GM12878 (cell line): ENCODE measurements at regions not wholly inside any gene's neighbourhood (a gene's known extent, or its start where the extent isn't known, plus 50 kb on each side); places are given as distances from the start of the nearest gene placed in this dataset.

Experiments
- ATAC-seq: fragments of 200-7000 bp; cut with Tn5 transposase; 3 replicates; pipeline ENCODE4 v1.9.1; 2020; ENCODE audit warnings: mild to moderate bottlenecking, moderate library complexity
- BruUV-seq: library from RNA; stranded (reverse); fragments of 400-500 nt; replicated peaks from 2 replicates; lab custom pipeline; 2021; lab: Mats Ljungman, UMichigan
- CTCF ChIA-PET: fragments of 300-600 bp; sonication (Branson Sonifier 250); formaldehyde crosslinking; extraction: SDS; loops from one replicate; lab custom pipeline; 2021; ENCODE audit warnings: inconsistent platforms; lab: Yijun Ruan, JAX
- POLR2A ChIA-PET: fragments of 350-600 bp; formaldehyde crosslinking; extraction: SDS; loops from one replicate; lab custom pipeline; 2021; ENCODE audit warnings: inconsistent platforms; lab: Charles Lee
- RAD21 ChIA-PET: fragments of 300-600 bp; sonication (Branson Sonifier 250); formaldehyde crosslinking; loops from one replicate; lab custom pipeline; 2023; ENCODE audit warnings: antibody characterized with exemption; ENCODE audit not compliant: unreplicated experiment; lab: Charles Lee
- SMC1A ChIA-PET: fragments of 300-600 bp; sonication (Branson Sonifier 250); formaldehyde crosslinking; loops from one replicate; lab custom pipeline; 2023; ENCODE audit not compliant: unreplicated experiment, uncharacterized antibody; lab: Charles Lee
- DNase-seq: peaks from one replicate; pipeline ENCODE4 v3.0.0-alpha.2; 2011; ENCODE audit warnings: low read depth, low spot score
- FAIRE-seq: peaks from 3 replicates; lab custom pipeline; 2011; peaks lifted over from hg19 to GRCh38; lab: Jason Lieb, UNC
- H2AFZ ChIP-seq: 2 replicates; pipeline ENCODE4 v1.6.0; 2011; ENCODE audit warnings: low read depth, low read length, control low read depth; ENCODE audit not compliant: control insufficient read depth
- H3K27ac ChIP-seq: 2 replicates; pipeline ENCODE4 v1.5.1; 2011; ENCODE audit warnings: control low read depth; ENCODE audit not compliant: control insufficient read depth, insufficient read depth
- H3K27me3 ChIP-seq, 2 experiments: replicated peaks in 1 of 2; 2 replicates each; pipeline versions ENCODE4 v1.6.0 to v1.6.1; 2011; ENCODE audit warnings: low read length in 1 of 2; ENCODE audit not compliant: control insufficient read depth in 2 of 2, insufficient read depth in 2 of 2
- H3K36me3 ChIP-seq, 2 experiments: 2 replicates each; pipeline ENCODE4 v1.5.1; 2011; ENCODE audit warnings: low read length in 1 of 2; ENCODE audit not compliant: control insufficient read depth in 2 of 2, insufficient read depth in 2 of 2
- H3K4me1 ChIP-seq: 2 replicates; pipeline ENCODE4 v1.6.1; 2011; ENCODE audit warnings: mild to moderate bottlenecking, low read length, moderate library complexity, mixed read lengths; ENCODE audit not compliant: control insufficient read depth, insufficient read depth
- H3K4me2 ChIP-seq: 2 replicates; pipeline ENCODE4 v1.6.0; 2011; ENCODE audit warnings: control low read depth; ENCODE audit not compliant: control insufficient read depth, insufficient read depth
- H3K4me3 ChIP-seq: fragments of 200-600 bp; sonication (generic); 2 replicates; pipeline ENCODE4 v1.5.1; 2016
- H3K79me2 ChIP-seq: 2 replicates; pipeline ENCODE4 v1.6.0; 2011; ENCODE audit warnings: low read length; ENCODE audit not compliant: control insufficient read depth, insufficient read depth
- H3K9ac ChIP-seq: 2 replicates; pipeline ENCODE4 v1.8.0; 2011; ENCODE audit warnings: low read length, control low read depth, mixed read lengths; ENCODE audit not compliant: control insufficient read depth, insufficient read depth
- H3K9me3 ChIP-seq: replicated peaks from 3 replicates; pipeline ENCODE4 v1.5.1; 2011; ENCODE audit warnings: mild to moderate bottlenecking, low read length; ENCODE audit not compliant: control insufficient read depth, insufficient read depth
- H4K20me1 ChIP-seq: 2 replicates; pipeline ENCODE4 v1.6.0; 2011; ENCODE audit not compliant: control insufficient read depth, insufficient read depth
- BCL11A ChIP-seq: IDR thresholded peaks from 2 replicates; pipeline ENCODE4 v1.6.1; 2011; ENCODE audit warnings: low read depth, low read length
- CHD2 ChIP-seq: IDR thresholded peaks from 2 replicates; pipeline ENCODE4 v1.6.1; 2011; ENCODE audit warnings: low read depth, low read length, improper control_type of control experiment, borderline replicate concordance
- EP300 ChIP-seq, 2 experiments: fragments of 150-350 bp in 1 of 2; IDR thresholded peaks; 2 replicates each; pipeline ENCODE4 v1.6.1; 2011 to 2012; ENCODE audit warnings: low read depth in 2 of 2, low read length in 2 of 2, borderline replicate concordance in 1 of 2, improper control_type of control experiment in 1 of 2, inconsistent platforms in 1 of 2; ENCODE audit not compliant: control insufficient read depth in 1 of 2
- HDGF ChIP-seq: fragments of 450-650 bp; IDR thresholded peaks from 2 replicates; pipeline ENCODE4 v1.6.1; 2016; ENCODE audit warnings: antibody characterized with exemption
- NFXL1 ChIP-seq: fragments of 450-650 bp; IDR thresholded peaks from 2 replicates; pipeline ENCODE4 v1.6.1; 2017; ENCODE audit warnings: antibody characterized with exemption, mild to moderate bottlenecking, borderline replicate concordance
- PAX8 ChIP-seq: fragments of 450-650 bp; IDR thresholded peaks from 2 replicates; pipeline ENCODE4 v1.6.1; 2017; ENCODE audit warnings: mild to moderate bottlenecking, moderate library complexity
- RAD51 ChIP-seq: fragments of 450-650 bp; IDR thresholded peaks from 2 replicates; pipeline ENCODE4 v1.6.1; 2016; ENCODE audit warnings: moderate library complexity, mild to moderate bottlenecking, inconsistent platforms
- RCOR1 ChIP-seq: conservative IDR thresholded peaks from 2 replicates; pipeline ENCODE4 v1.6.1; 2012; ENCODE audit warnings: low read depth, low read length, improper control_type of control experiment
- SREBF1 ChIP-seq: IDR thresholded peaks from 2 replicates; pipeline ENCODE4 v1.6.1; 2012; ENCODE audit warnings: mild to moderate bottlenecking, low read length
- STAT3 ChIP-seq: IDR thresholded peaks from 2 replicates; pipeline ENCODE4 v1.6.1; 2011; ENCODE audit warnings: low read depth, low read length, improper control_type of control experiment
- ZBED1 ChIP-seq: IDR thresholded peaks from 2 replicates; pipeline ENCODE4 v1.6.1; 2016; ENCODE audit warnings: borderline replicate concordance
- ZNF622 ChIP-seq: fragments of 450-650 bp; IDR thresholded peaks from 2 replicates; pipeline ENCODE4 v1.6.1; 2017; ENCODE audit warnings: mild to moderate bottlenecking, inconsistent platforms
- WGBS: methylation state at CpG from one replicate; pipeline ENCODE4 v1.1.6; 2016; ENCODE audit warnings: low lambda C conversion rate; ENCODE audit not compliant: insufficient replicate concordance, insufficient coverage; ENCODE audit errors: missing lambda C conversion rate; 5-methylcytosine and 5-hydroxymethylcytosine counted together
- in situ Hi-C: fragments of 300-500 bp; cut with MboI; formaldehyde crosslinking; loops from 9 replicates; pipeline ENCODE4 v1.14.3; 2018; ENCODE audit warnings: mixed read lengths
- intact Hi-C: fragments of 100-400 bp; cut with micrococcal nuclease; formaldehyde crosslinking; loops from one replicate; pipeline ENCODE4 v1.14.2; 2022; ENCODE audit not compliant: unreplicated experiment
- TF ChIP-seq, protein P1 (sequence below): IDR thresholded peaks from 2 replicates; pipeline ENCODE4 v1.6.1; 2012; ENCODE audit warnings: mild to moderate bottlenecking, low read depth, low read length

DNA sequence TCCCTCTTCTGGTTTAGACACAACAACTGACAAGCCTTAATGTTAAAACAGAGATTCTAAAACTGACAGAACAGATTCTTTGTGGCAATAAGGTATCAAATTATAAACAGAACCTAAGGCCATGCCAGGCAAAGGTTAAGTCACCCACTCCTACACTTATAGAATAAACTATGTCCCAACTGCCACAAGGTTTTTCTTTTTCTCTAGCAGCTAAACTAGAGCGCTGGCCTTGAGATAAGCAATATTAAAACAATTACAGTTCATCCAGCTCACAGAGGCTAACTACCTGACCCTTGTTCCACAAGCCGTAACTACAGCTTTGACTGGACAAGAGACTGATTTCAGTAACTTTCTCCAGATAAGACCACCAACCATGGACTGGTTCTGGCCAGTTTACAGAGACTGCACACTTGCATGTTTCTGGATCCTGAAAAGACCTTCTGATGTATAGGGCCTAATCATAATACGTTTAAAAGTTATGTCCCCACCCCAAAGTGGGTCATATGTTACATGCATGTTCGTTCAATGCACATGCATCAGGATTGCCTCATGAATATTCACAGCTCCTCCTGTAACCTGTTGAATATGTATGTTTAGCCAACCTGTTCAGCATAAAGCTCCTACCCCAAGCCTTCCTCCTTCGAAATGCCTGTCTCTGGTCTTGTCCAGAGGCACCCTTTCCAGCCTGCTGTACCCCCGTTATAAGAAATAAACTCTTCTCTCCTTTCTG is 61.9 kb upstream of the VASH1 start:
- H3K36me3 ChIP-seq = no peaks in the 10 kb centered on the region
- no peak overlapping the region for H3K27ac ChIP-seq
- no peaks in the 10 kb centered on the region for H4K20me1 ChIP-seq
- FAIRE-seq (no peak), ATAC-seq (no peak), DNase-seq (no peak)
- no TSS peak for BruUV-seq
- in situ Hi-C loops (no loop called here), intact Hi-C loops (no loop called here)
- H3K4me2 ChIP-seq = no peak overlapping the region
- H3K4me3 ChIP-seq = no peak overlapping the region
- ChIA-PET RAD21 (no interaction called here), SMC1A (no interaction called here), CTCF (interaction anchor here (4.9 kb wide), 1 partner anchor 11 kb away, joined by 23 read pairs; no protein-coding TSS in a partner anchor), POLR2A (no interaction called here)
- no peaks in the 10 kb centered on the region for H3K79me2 ChIP-seq
- TF ChIP-seq ZNF622 (no peak), PAX8 (no peak)
- WGBS = 26% methylated on average over 6 of the region's 6 CpGs
- H3K27me3 ChIP-seq = no peaks in the 10 kb centered on the region
- H3K9ac ChIP-seq = no peak overlapping the region
- no peaks in the 10 kb centered on the region for H3K4me1 ChIP-seq
- no peak overlapping the region for H2AFZ ChIP-seq
- no peaks in the 10 kb centered on the region for H3K9me3 ChIP-seq

DNA sequence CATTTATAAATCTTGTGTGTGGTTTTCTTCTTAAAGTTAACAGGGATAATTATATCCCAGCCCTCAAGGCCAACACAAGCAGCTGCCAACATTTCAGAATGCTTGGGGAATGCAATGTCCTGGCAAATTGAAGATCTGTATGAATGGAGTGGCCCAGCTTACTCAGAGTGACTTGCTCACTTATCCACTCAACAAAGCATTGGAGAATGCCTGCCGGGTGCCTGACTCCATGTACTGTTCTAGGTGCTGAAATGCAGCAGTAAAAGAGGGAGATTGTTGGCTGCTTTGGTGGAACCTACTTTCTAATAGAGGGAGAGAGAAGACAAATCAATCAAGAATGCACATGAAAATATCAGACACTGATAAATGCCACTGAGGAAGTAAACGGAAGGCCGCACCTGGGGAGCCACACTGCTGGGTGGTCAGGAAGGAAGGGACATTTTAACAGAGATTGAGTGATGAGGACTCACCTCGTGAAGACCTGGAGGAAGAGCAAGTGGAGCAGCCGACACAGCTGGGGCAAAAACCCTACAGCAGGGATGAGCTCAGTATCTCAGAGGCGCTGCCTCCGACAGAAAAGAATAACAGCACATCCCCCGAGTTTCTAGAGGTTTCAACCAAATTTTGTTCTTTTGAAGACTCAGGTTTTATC is 61.2 kb upstream of the VASH1 start:
- in situ Hi-C loops (no loop called here), intact Hi-C loops (no loop called here)
- Histone ChIP-seq H4K20me1 (no peaks in the 10 kb centered on the region), H3K9me3 (no peaks in the 10 kb centered on the region), H3K9ac (no peak overlapping the region), H3K4me2 (no peak overlapping the region), H2AFZ (no peak overlapping the region), H3K27me3 (no peaks in the 10 kb centered on the region), H3K27ac (no peak overlapping the region), H3K4me1 (no peaks in the 10 kb centered on the region), H3K36me3 (no peaks in the 10 kb centered on the region), H3K79me2 (no peaks in the 10 kb centered on the region), H3K4me3 (no peak overlapping the region)
- FAIRE-seq (no peak), DNase-seq (no peak), ATAC-seq (no peak)
- CTCF ChIA-PET = interaction anchor here (4.9 kb wide), 1 partner anchor 10 kb away, joined by 23 read pairs; no protein-coding TSS in a partner anchor
- no TSS peak for BruUV-seq
- SMC1A ChIA-PET = no interaction called here
- 59% methylated on average over 8 of the region's 8 CpGs for WGBS
- RAD21 ChIA-PET = no interaction called here
- POLR2A ChIA-PET = no interaction called here
- no peak for TF ChIP-seq CHD2
- TF ChIP-seq HDGF = no peak
- TF ChIP-seq, protein P1, sequence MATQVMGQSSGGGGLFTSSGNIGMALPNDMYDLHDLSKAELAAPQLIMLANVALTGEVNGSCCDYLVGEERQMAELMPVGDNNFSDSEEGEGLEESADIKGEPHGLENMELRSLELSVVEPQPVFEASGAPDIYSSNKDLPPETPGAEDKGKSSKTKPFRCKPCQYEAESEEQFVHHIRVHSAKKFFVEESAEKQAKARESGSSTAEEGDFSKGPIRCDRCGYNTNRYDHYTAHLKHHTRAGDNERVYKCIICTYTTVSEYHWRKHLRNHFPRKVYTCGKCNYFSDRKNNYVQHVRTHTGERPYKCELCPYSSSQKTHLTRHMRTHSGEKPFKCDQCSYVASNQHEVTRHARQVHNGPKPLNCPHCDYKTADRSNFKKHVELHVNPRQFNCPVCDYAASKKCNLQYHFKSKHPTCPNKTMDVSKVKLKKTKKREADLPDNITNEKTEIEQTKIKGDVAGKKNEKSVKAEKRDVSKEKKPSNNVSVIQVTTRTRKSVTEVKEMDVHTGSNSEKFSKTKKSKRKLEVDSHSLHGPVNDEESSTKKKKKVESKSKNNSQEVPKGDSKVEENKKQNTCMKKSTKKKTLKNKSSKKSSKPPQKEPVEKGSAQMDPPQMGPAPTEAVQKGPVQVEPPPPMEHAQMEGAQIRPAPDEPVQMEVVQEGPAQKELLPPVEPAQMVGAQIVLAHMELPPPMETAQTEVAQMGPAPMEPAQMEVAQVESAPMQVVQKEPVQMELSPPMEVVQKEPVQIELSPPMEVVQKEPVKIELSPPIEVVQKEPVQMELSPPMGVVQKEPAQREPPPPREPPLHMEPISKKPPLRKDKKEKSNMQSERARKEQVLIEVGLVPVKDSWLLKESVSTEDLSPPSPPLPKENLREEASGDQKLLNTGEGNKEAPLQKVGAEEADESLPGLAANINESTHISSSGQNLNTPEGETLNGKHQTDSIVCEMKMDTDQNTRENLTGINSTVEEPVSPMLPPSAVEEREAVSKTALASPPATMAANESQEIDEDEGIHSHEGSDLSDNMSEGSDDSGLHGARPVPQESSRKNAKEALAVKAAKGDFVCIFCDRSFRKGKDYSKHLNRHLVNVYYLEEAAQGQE = no peak
- TF ChIP-seq ZBED1 = no peak
- TF ChIP-seq BCL11A = no peak
- no peak for TF ChIP-seq RAD51
- TF ChIP-seq NFXL1 = no peak
- no peak for TF ChIP-seq STAT3
- no peak for TF ChIP-seq EP300 (IDR thresholded peaks at IDR 0.05; ENCODE audit: borderline replicate concordance in 1 of 2, control insufficient read depth in 1 of 2, low read depth in 2 of 2, low read length in 2 of 2)
- TF ChIP-seq RCOR1 = no peak
- TF ChIP-seq SREBF1 = no peak
